Skeletal muscle tissue (tissue), 3 donors: ENCODE measurements at regions not wholly inside any gene's neighbourhood (a gene's known extent, or its start where the extent isn't known, plus 50 kb on each side); places are given as distances from the start of the nearest gene placed in this dataset.

ENCODE experiments used
- H3K27ac ChIP-seq: one replicate; pipeline ENCODE4 v1.7.0; 2013; ENCODE audit warnings: mild to moderate bottlenecking, low read depth, low read length, inconsistent platforms
- H3K27me3 ChIP-seq, 3 donors: one replicate each; pipeline ENCODE4 v1.7.0; 2013; ENCODE audit warnings: low read length in 3 of 3; ENCODE audit not compliant: control insufficient read depth in 3 of 3, insufficient read depth in 3 of 3
- H3K36me3 ChIP-seq, 3 donors: one replicate each; pipeline ENCODE4 v1.7.0; 2013; ENCODE audit warnings: low read length in 3 of 3; ENCODE audit not compliant: control insufficient read depth in 3 of 3, insufficient read depth in 3 of 3
- H3K4me1 ChIP-seq, 3 donors: one replicate each; pipeline ENCODE4 v1.7.0; 2013; ENCODE audit warnings: low read length in 3 of 3, mild to moderate bottlenecking in 3 of 3; ENCODE audit not compliant: control insufficient read depth in 3 of 3, insufficient read depth in 3 of 3
- H3K4me3 ChIP-seq, 3 donors: one replicate each; pipeline ENCODE4 v1.7.0; 2013; ENCODE audit warnings: low read length in 3 of 3
- H3K9ac ChIP-seq, 3 donors: one replicate each; pipeline ENCODE4 v1.7.0; 2013; ENCODE audit warnings: low read length in 3 of 3, mild to moderate bottlenecking in 3 of 3, moderate library complexity in 2 of 3, low read depth in 1 of 3
- H3K9me3 ChIP-seq, 3 donors: one replicate each; pipeline ENCODE4 v1.7.0; 2013; ENCODE audit warnings: low read length in 3 of 3; ENCODE audit not compliant: control insufficient read depth in 3 of 3
- donor health status: Osteomylitis.

- Histone ChIP-seq H3K27me3 (no peaks in the 10 kb centered on the region), H3K27ac (no peak overlapping the region), H3K36me3 (no peaks in the 10 kb centered on the region), H3K4me3 (no peak overlapping the region), H3K4me1 (no peaks in the 10 kb centered on the region), H3K9ac (no peak overlapping the region), H3K9me3 (no peaks in the 10 kb centered on the region)
Observed at GRCh38 chr18:5091741-5092140, 105.3 kb downstream of the AKAIN1 start.

- H3K4me1 ChIP-seq: no peaks in the 10 kb centered on the region
- no peak overlapping the region for H3K4me3 ChIP-seq
- H3K36me3 ChIP-seq: no peaks in the 10 kb centered on the region
- H3K27me3 ChIP-seq: peaks cover 0 to 3% (median 2%) of the 10 kb centered on the region in 3 donors
- H3K9me3 ChIP-seq: no peaks in the 10 kb centered on the region
- H3K9ac ChIP-seq: no peak overlapping the region
- no peak overlapping the region for H3K27ac ChIP-seq
Observed at GRCh38 chr18:5075297-5075696, 121.8 kb downstream of the AKAIN1 start.

- Histone ChIP-seq H3K27me3 (no peaks in the 10 kb centered on the region), H3K4me1 (no peaks in the 10 kb centered on the region), H3K9me3 (no peaks in the 10 kb centered on the region), H3K9ac (no peak overlapping the region), H3K27ac (no peak overlapping the region), H3K36me3 (no peaks in the 10 kb centered on the region), H3K4me3 (no peak overlapping the region)
Observed at GRCh38 chr18:5073026-5073944, 123.8 kb downstream of the AKAIN1 start.

- Histone ChIP-seq H3K27ac (no peak overlapping the region), H3K9ac (no peak overlapping the region), H3K36me3 (no peaks in the 10 kb centered on the region), H3K9me3 (no peaks in the 10 kb centered on the region), H3K4me3 (no peak overlapping the region), H3K27me3 (no peaks in the 10 kb centered on the region), H3K4me1 (no peaks in the 10 kb centered on the region)
Observed at GRCh38 chr18:5068851-5069250, 128.2 kb downstream of the AKAIN1 start.

GRCh38 chr18:5066380-5066977, 130.6 kb downstream of the AKAIN1 start:
- no peak overlapping the region for H3K27ac ChIP-seq

GRCh38 chr18:5065615-5066014, 131.4 kb downstream of the AKAIN1 start:
- H3K9ac ChIP-seq: no peak overlapping the region
- no peak overlapping the region for H3K27ac ChIP-seq
- no peaks in the 10 kb centered on the region for H3K27me3 ChIP-seq
- H3K36me3 ChIP-seq: no peaks in the 10 kb centered on the region
- no peaks in the 10 kb centered on the region for H3K9me3 ChIP-seq
- H3K4me3 ChIP-seq: no peak overlapping the region
- H3K4me1 ChIP-seq: no peaks in the 10 kb centered on the region

More at GRCh38 chr18:5066380-5066977, 130.6 kb downstream of the AKAIN1 start:
- Histone ChIP-seq H3K9ac (no peak overlapping the region), H3K36me3 (no peaks in the 10 kb centered on the region), H3K27me3 (no peaks in the 10 kb centered on the region), H3K9me3 (no peaks in the 10 kb centered on the region), H3K4me1 (no peaks in the 10 kb centered on the region), H3K4me3 (no peak overlapping the region)

GRCh38 chr18:5064841-5065370, 132.2 kb downstream of the AKAIN1 start:
- no peaks in the 10 kb centered on the region for H3K36me3 ChIP-seq
- no peak overlapping the region for H3K27ac ChIP-seq
- no peak overlapping the region for H3K4me3 ChIP-seq
- no peaks in the 10 kb centered on the region for H3K4me1 ChIP-seq
- no peaks in the 10 kb centered on the region for H3K27me3 ChIP-seq
- no peak overlapping the region for H3K9ac ChIP-seq
- H3K9me3 ChIP-seq: no peaks in the 10 kb centered on the region

GRCh38 chr18:5061785-5062184, 135.3 kb downstream of the AKAIN1 start:
- no peaks in the 10 kb centered on the region for H3K4me1 ChIP-seq
- H3K27me3 ChIP-seq: no peaks in the 10 kb centered on the region
- no peak overlapping the region for H3K27ac ChIP-seq
- H3K36me3 ChIP-seq: no peaks in the 10 kb centered on the region
- no peak overlapping the region for H3K4me3 ChIP-seq
- H3K9me3 ChIP-seq: no peaks in the 10 kb centered on the region
- no peak overlapping the region for H3K9ac ChIP-seq

- Histone ChIP-seq H3K9ac (no peak overlapping the region), H3K4me1 (no peaks in the 10 kb centered on the region), H3K27ac (no peak overlapping the region), H3K4me3 (no peak overlapping the region), H3K9me3 (no peaks in the 10 kb centered on the region), H3K36me3 (no peaks in the 10 kb centered on the region), H3K27me3 (no peaks in the 10 kb centered on the region)
Observed at GRCh38 chr18:5060543-5060942, 136.5 kb downstream of the AKAIN1 start.

GRCh38 chr18:5059696-5060032, 137.4 kb downstream of the AKAIN1 start:
- no peak overlapping the region for H3K27ac ChIP-seq

More at GRCh38 chr18:5059696-5060032, 137.4 kb downstream of the AKAIN1 start:
- Histone ChIP-seq H3K9me3 (no peaks in the 10 kb centered on the region), H3K4me1 (no peaks in the 10 kb centered on the region), H3K4me3 (no peak overlapping the region), H3K27me3 (no peaks in the 10 kb centered on the region), H3K9ac (no peak overlapping the region), H3K36me3 (no peaks in the 10 kb centered on the region)
